H1 (cell line): ENCODE measurements at regions not wholly inside any gene's neighbourhood (a gene's known extent, or its start where the extent isn't known, plus 50 kb on each side); places are given as distances from the start of the nearest gene placed in this dataset.

Experiments
- EZH2 ChIP-seq: fragments of 200-600 bp; sonication (generic); IDR thresholded peaks from 2 replicates; pipeline ENCODE4 v1.7.1; 2012; ENCODE audit warnings: low read depth, mild to moderate bottlenecking, moderate library complexity, low read length, inconsistent platforms; ENCODE audit not compliant: severe bottlenecking
- RNF2 ChIP-seq: fragments of 200-900, 300-1000 bp; sonication (generic); IDR thresholded peaks from 2 replicates; pipeline ENCODE4 v1.7.1; 2016; ENCODE audit warnings: borderline replicate concordance, low read depth, mild to moderate bottlenecking, antibody characterized with exemption, low read length; ENCODE audit not compliant: poor library complexity, severe bottlenecking; ENCODE audit errors: missing control alignments
- RXRA ChIP-seq: IDR thresholded peaks from 2 replicates; pipeline ENCODE4 v1.6.1; 2011; ENCODE audit warnings: low read depth, mild to moderate bottlenecking, low read length, moderate library complexity; ENCODE audit not compliant: insufficient read depth
- TF ChIP-seq, protein P1 (sequence below), 3 experiments: IDR thresholded peaks; 1 replicate in 2 of 3; 2 replicates in 1 of 3; pipeline versions ENCODE4 v1.5.1 to v1.6.1; 2011; ENCODE audit warnings: low read length in 3 of 3, mild to moderate bottlenecking in 3 of 3, inconsistent platforms in 2 of 3, low read depth in 1 of 3, moderate library complexity in 1 of 3; ENCODE audit not compliant: insufficient read depth in 1 of 3; ENCODE audit errors: control extremely low read depth in 1 of 3
- TF ChIP-seq, protein P2 (sequence below): IDR thresholded peaks from 2 replicates; pipeline ENCODE4 v1.6.1; 2012; ENCODE audit warnings: inconsistent platforms
- TF ChIP-seq, protein P3 (sequence below): IDR thresholded peaks from 2 replicates; pipeline ENCODE4 v1.6.1; 2012; ENCODE audit warnings: inconsistent platforms

DNA sequence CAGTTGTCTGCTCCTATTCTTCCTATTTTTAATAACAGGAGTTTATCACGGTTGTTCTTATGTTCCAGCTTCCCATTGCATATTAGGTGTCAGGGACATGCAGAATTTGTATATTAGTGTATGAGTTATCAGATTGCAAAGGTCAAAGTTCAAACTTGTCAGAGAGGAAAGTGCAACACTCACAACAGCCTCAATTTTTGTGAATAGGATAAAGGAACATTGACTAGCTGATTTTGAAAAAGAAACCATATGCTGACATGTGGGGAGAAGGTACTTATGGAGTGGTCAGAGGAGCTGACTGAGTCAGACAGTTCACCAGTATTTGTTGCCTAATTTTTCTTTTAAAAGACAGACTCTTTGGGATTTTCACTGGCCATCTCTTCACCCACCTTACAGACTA lies 222.1 kb downstream of the C12orf50 start:
- TF ChIP-seq RNF2 (no peak), EZH2 (no peak), RXRA (no peak)
- TF ChIP-seq, protein P1, sequence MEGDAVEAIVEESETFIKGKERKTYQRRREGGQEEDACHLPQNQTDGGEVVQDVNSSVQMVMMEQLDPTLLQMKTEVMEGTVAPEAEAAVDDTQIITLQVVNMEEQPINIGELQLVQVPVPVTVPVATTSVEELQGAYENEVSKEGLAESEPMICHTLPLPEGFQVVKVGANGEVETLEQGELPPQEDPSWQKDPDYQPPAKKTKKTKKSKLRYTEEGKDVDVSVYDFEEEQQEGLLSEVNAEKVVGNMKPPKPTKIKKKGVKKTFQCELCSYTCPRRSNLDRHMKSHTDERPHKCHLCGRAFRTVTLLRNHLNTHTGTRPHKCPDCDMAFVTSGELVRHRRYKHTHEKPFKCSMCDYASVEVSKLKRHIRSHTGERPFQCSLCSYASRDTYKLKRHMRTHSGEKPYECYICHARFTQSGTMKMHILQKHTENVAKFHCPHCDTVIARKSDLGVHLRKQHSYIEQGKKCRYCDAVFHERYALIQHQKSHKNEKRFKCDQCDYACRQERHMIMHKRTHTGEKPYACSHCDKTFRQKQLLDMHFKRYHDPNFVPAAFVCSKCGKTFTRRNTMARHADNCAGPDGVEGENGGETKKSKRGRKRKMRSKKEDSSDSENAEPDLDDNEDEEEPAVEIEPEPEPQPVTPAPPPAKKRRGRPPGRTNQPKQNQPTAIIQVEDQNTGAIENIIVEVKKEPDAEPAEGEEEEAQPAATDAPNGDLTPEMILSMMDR (IDR thresholded peaks at IDR 0.05; ENCODE audit: control extremely low read depth in 1 of 3, insufficient read depth in 1 of 3, low read depth in 1 of 3, low read length in 3 of 3): no peak
- TF ChIP-seq, protein P2, sequence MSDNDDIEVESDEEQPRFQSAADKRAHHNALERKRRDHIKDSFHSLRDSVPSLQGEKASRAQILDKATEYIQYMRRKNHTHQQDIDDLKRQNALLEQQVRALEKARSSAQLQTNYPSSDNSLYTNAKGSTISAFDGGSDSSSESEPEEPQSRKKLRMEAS: no peak
- TF ChIP-seq, protein P3, sequence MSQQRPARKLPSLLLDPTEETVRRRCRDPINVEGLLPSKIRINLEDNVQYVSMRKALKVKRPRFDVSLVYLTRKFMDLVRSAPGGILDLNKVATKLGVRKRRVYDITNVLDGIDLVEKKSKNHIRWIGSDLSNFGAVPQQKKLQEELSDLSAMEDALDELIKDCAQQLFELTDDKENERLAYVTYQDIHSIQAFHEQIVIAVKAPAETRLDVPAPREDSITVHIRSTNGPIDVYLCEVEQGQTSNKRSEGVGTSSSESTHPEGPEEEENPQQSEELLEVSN: no peak
